ENCODE measurements at regions not wholly inside any gene's neighbourhood (a gene's known extent, or its start where the extent isn't known, plus 50 kb on each side); places are given as distances from the start of the nearest gene placed in this dataset.

- TF ChIP-seq CTCF (IDR thresholded peaks at IDR 0.05): no peak
These were observed 64.9 kb upstream of the SHH start for GRCh38 chr7:155877167-155877566.

GRCh38 chr7:155874411-155874810, 62.1 kb upstream of the SHH start:
- no peak for TF ChIP-seq CTCF (IDR thresholded peaks at IDR 0.05)

GRCh38 chr7:155874010-155874409, 61.7 kb upstream of the SHH start:
- TF ChIP-seq CTCF (IDR thresholded peaks at IDR 0.05): no peak

GRCh38 chr7:155872678-155873369, 60.6 kb upstream of the SHH start:
- TF ChIP-seq CTCF (IDR thresholded peaks at IDR 0.05): no peak

- TF ChIP-seq CTCF (IDR thresholded peaks at IDR 0.05): no peak
These were observed 58.9 kb upstream of the SHH start for GRCh38 chr7:155871211-155871610.

- no peak for TF ChIP-seq CTCF (IDR thresholded peaks at IDR 0.05)
These were observed 58.3 kb upstream of the SHH start for GRCh38 chr7:155870334-155871180.

GRCh38 chr7:155869784-155870076, 57.5 kb upstream of the SHH start:
- no peak for TF ChIP-seq CTCF (IDR thresholded peaks at IDR 0.05)
